NB4 (cell line): ENCODE measurements at regions not wholly inside any gene's neighbourhood (a gene's known extent, or its start where the extent isn't known, plus 50 kb on each side); places are given as distances from the start of the nearest gene placed in this dataset.

Experiments used
- POLR2A ChIP-seq: IDR thresholded peaks from 2 replicates; pipeline ENCODE4 v1.6.1; 2011; ENCODE audit warnings: mild to moderate bottlenecking; ENCODE audit not compliant: insufficient read length; ENCODE audit errors: extremely low read depth
- TF ChIP-seq, protein P1 (sequence below): IDR thresholded peaks from one replicate; pipeline ENCODE4 v1.5.1; 2012; ENCODE audit warnings: low read depth, low read length
- TF ChIP-seq, protein P2 (sequence below): IDR thresholded peaks from 2 replicates; pipeline ENCODE4 v1.6.1; 2011; ENCODE audit warnings: low read depth, low read length

DNA sequence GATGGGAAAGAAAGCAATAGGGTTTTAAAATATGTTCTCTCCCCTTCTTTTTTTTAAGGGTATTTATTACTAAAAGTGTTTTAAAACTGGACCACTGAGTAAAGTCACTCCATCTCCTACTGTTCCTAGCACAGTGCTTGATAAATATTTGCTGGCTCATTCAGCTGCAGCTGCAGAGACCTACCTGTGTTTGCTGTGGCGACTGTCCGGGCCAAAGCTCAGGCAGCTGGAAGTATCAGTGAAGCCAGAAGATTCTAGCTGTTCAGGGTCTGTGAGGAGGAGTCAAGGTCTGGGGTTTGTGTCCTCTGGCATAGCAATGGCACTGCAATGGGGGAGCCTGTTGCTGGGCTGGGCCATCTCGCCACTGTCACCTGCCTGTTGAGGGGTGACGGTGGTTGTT, 109.9 kb downstream of the RPLP1 start:
- TF ChIP-seq, protein P1, sequence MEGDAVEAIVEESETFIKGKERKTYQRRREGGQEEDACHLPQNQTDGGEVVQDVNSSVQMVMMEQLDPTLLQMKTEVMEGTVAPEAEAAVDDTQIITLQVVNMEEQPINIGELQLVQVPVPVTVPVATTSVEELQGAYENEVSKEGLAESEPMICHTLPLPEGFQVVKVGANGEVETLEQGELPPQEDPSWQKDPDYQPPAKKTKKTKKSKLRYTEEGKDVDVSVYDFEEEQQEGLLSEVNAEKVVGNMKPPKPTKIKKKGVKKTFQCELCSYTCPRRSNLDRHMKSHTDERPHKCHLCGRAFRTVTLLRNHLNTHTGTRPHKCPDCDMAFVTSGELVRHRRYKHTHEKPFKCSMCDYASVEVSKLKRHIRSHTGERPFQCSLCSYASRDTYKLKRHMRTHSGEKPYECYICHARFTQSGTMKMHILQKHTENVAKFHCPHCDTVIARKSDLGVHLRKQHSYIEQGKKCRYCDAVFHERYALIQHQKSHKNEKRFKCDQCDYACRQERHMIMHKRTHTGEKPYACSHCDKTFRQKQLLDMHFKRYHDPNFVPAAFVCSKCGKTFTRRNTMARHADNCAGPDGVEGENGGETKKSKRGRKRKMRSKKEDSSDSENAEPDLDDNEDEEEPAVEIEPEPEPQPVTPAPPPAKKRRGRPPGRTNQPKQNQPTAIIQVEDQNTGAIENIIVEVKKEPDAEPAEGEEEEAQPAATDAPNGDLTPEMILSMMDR = no peak
- no peak for TF ChIP-seq POLR2A
- TF ChIP-seq, protein P2, sequence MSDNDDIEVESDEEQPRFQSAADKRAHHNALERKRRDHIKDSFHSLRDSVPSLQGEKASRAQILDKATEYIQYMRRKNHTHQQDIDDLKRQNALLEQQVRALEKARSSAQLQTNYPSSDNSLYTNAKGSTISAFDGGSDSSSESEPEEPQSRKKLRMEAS = no peak
